ENCODE measurements at regions not wholly inside any gene's neighbourhood (a gene's known extent, or its start where the extent isn't known, plus 50 kb on each side); places are given as distances from the start of the nearest gene placed in this dataset.

DNA sequence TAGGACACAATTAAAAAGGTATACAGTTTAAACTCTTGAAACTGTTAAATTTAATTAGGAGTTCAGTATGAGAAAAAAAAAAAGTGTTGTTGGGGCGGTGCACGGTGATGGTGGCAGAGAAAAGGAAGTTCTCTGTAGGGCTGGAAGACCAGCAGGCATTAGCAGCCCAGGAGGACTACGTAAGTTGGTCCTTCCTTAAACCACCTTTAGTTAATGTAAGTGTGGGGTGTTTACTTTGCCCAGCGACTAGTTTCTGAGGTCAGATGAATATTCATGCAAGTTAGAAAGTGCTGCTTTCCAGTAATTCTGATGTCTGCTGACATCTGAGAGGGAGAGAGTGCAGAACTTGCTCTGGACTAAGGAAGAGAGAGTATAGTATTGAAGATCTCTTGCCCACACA, 54.9 kb downstream of the NKX2-1 start:
- DNase-seq (ENCODE audit: low read depth), result no peak

DNA sequence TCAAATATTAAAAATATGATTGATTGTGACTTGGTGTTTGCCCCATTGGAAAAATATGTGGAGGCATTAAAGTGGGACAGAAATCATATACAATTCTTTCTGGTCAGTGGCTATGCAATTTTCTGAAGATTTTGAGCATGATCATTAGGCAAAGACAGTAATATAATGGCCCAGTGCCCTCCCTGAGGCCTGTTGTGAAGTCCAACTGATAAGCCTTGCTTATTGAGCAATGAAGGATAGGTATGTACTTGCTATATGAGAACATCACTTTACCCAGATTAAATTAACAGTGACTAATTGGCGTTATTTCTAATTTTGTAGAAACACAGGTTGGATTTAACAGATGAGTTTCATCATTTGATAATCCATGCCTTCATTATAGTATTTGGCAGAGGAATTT, 57.1 kb downstream of the NKX2-1 start:
- DNase-seq (ENCODE audit: low read depth), result no peak

DNA sequence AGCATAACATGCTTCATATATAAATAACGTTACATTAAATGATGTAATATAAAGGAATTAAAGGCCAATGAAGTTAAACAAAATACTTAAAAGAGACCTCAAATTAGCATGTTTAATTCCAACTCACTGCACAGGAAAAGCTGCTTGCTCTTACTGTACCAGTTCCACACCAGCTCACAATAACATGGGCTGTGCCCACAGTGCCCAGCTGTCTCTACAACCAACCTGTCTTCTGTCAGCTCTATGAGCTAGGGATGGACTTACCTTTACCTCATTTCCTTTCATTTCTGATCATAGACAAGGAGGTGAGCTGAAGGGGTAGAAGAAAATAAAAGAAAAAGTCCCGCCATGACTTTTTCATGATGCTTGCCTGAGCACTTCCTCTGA, 64.8 kb downstream of the NKX2-1 start:
- DNase-seq (ENCODE audit: low read depth), result no peak

DNA sequence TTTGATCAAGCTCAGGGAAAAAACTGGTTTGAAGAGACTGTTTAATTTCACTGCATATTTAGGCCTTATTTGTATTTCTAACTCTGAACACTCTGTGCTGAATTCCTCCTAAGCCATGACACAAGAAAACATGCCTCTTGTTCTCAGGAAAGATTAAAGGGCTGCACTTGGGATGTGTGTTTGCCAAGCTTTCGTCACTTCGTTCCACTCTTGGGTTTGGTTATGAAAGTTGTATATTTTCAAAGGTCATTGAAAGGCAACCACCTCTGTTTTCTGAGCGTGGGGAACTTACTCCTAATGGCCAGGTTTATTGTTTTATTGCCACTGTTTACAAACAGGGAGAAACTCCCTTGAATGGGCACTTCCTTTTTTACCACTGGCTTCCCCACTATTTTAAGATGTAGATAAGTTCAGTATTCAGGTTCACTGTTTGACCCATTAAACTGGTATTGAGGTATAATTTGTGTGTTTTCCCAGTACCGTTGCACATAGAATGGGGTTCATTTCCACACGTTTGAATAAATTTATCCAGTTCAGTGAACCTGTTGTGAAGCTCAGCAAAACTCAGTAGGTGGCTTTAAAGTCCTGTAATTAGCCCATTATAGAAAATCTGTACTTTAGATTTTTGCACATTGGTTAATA, 65.3 kb downstream of the NKX2-1 start:
- no peak for DNase-seq (ENCODE audit: low read depth)

DNA sequence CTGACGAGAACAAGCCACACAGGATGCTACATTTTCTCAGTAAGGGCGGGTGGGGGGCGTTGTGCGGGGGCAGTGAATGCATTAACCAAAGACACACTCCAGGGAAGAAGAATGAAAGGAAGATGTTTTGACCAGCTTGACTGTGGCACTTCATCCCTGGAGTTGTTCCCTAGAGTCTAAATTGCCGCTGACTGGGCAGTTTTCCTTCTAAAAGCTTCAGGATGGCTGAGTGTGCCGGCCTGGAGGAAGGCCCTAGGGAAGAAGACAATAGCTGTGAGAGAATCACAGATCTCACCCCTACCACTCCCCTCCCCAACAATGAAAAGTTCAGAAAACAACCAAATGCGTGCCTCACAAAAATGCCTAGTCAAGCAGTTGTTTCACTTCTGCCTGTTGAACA, 67.2 kb downstream of the NKX2-1 start:
- no peak for DNase-seq (ENCODE audit: low read depth)

DNA sequence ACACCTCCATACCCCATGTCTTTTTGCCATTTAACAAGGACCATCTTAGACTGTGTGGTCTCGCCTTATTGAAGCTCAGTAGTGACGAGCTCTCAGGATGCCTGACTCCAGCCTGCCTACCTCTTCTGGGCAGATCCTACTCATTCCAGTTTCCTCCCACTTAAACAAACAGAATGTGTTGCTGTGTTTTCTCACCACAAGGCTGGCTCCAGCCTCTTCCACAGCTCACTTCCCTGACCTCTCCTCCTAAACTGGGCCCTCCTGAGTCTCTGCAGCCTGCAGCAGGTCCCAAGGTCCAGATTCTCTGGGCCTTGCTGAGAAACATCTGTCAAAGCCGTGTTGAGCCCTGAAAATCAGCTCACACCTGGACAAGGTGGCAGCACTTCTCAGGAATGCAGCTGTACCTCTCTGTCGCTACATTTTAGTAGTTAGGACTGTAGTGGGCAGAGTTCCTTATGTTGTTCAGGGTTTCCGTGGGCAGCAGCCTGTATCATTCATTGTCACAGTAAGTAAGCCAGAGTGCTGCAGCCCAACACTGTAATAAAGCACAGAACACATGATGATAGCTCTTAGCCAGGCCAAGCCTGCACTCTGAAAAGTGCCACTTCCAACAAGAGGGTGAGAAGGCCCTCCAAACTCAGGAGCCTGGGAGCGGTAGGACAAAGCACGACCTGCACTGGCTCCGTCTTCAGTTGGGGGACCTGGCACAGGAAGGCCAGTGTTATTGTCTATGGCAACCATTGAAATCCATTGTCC, 68.5 kb downstream of the NKX2-1 start:
- no peak for DNase-seq (ENCODE audit: low read depth)

DNA sequence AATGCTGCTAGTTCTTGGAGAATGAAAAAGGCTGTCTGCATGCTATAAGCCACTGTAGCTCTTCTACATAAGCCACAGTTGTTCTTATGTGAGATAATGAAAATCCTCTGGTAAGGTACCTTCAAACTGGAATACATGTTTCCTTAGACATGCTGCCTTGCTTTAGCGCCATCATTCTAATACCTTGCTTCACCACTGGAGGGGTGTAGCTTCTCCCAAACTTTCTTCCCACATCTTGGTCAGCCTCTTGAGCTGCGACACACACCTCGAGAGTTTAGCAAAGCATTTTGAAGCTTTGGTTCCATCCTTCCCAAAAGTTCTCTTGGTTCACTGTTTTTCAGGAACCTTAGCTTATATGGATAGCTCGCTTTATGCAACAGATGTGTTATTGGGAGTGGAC, 69.5 kb downstream of the NKX2-1 start:
- DNase-seq (ENCODE audit: low read depth), result no peak

DNA sequence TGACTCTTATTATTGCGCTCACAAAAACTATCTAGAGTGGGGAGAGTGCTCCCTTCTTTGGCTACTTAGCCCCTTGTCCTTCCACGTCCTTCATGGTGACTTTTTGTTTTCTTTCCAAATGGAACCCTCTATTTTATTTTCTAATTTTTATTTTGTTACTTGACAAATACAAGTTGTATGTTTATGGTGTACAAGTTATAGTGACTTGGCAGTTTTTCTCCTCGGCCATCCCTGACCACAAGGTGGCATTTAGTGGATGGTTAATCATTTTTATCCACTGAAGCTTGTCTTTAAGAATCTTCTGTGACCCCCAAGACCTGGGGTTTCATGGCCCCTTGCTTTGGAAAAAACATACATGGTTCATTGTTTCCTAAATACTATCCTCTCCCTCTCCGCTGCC, 70.1 kb downstream of the NKX2-1 start:
- no peak for DNase-seq (ENCODE audit: low read depth)

DNA sequence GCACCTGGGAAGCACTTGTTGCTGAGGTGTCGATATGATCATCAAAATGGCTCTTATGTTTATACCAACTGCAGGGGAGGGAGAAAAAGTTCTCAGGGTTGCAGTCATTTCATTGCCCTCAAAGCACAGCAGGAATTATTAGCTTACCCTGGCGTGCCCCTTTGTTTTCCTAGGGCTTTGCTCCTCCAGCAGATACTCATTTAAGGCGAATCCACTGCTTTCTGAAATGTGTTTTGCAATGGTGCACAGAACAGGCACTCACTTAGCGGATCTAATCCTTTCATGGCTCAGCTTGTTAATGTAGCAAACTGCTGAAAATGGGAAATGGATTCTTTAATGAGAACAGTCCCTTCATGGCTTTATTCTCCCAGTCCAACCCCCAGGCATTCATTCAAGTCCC, 76.7 kb downstream of the NKX2-1 start:
- no peak for DNase-seq (ENCODE audit: low read depth)

DNA sequence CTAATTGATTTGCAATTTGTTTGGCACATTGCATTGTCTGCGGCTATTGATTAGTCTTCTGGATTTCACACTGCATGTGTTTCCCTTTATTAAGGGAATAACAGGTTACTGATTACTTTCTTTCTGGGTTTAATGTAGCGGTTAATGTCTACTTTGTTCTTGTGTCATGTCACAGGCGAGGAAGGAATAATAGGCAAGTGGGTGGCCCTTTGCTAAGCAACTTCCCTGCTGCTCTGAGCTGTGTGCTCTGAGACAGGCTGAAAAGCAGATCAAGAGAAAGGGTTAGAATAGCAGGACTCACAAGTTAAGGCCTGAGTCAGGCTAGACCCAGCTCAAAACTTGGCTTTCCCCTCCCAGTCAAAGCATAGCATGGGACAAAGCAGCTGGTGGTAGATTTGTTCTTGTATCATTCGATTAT, 77.2 kb downstream of the NKX2-1 start:
- DNase-seq (ENCODE audit: low read depth), result no peak

DNA sequence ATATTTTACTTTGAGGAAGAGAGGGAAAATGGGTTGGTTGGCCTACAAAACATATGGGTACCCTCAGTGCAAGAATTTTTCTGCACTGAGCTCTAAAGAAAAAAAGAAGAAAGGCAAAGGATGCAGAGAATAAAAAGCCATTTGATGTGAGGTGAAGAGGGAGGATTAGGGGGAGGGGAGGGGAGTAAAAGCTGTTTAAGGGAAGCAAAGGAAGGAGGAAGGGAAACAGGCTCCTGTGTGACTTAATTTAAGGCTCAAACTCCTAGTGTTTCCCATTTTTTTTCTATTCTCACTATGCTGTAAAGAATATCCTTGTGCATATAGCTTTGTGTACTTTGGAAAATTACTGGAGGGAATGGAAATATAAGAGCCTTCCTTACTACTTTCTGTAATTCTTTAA, 78.7 kb downstream of the NKX2-1 start:
- DNase-seq (ENCODE audit: low read depth), result no peak

DNA sequence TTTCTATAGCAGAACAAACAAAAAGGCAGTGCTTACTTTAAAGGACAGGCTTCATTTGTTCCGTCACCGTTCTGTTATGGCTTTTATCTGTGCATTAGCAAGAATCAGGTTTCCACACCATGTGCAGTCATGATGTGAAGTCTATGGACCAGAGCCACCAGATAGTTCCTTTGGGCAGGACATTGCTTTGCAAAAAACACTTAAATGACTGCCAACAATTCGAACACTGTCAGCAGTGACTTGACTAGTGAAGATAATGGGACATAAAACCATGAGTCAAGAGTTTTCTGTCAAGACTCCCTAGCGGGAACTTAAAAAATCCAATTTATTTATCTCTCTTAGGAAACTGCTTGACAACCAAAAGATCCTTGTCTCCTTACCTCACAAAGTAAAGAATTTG, 80.3 kb downstream of the NKX2-1 start:
- DNase-seq (ENCODE audit: low read depth), result no peak

DNA sequence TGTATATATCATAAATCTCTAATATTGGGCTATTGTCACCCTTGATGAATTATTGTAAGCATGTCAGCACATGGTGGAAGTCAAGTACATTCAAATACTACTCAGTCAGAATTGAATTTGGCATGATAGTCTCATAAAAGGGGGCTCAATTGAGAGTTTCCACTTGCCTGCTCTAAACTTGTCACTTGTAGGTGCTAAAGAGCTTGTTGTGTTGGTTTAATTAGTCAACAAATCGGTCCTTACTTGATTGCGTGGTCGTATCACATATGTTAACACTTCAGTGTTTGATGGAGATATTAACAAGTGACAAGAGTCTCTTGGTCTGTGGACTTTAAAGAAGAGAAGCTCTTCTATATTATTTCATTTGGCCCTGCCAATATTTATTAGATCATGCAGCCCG, 81.1 kb downstream of the NKX2-1 start:
- no peak for DNase-seq (ENCODE audit: low read depth)

DNA sequence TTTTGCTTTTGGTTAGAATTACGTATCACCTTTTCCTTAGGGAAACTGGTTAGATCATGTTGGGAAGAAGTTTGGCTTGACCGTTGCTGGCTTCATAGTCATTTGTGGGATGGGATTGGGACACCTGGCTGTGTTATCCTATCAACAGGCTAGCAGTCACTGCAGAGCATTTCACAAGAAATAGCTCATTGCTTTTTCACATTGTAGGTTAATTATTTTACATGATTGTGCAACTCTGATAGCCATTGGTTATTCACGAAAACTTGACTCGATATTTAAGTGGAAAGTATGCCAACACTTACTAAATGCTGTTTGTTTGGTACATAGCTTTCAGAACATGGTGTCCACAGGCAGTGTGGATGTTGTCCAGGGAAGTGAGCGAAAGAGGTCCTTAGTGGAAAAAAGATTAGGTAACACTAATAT, 89.4 kb downstream of the NKX2-1 start:
- no peak for DNase-seq (ENCODE audit: low read depth)

DNA sequence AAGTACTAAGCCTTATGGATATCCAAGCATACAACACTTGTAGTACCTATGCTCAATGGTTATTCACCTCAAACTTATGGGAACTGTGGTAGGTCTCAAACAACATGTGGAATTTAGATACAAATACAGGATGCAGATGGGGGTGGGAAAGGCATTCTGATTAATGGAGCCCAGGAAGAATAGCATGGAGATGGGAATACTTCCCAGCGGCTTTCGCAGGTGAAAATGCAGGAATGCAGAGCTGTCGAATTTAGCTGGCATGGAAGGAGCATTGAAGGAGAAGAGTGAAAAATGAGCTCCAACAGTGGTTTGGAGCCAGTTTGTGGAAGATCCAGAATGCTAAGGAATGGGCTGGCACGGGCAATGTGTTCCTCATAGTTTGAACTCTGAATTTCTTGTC, 89.9 kb downstream of the NKX2-1 start:
- DNase-seq (ENCODE audit: low read depth), result no peak

DNA sequence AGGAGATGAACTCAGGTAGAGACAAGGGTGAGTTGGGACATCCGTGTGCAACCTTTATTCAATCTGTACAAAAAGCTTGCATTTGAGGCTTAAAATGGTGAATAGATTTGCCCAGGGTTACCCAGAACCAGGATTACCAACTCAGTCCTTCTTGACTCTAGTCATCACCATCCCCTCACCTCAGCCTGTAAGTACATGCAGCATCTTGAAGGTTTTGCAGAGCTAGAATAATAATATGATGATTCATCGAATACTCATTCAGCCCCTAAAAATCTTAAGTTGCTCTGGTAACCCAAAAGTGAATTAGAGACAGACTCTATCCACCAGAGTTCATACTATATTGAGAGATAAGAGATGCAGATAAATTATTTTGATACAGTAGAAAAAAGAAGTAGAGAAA, 90.3 kb downstream of the NKX2-1 start:
- DNase-seq (ENCODE audit: low read depth), result no peak

DNA sequence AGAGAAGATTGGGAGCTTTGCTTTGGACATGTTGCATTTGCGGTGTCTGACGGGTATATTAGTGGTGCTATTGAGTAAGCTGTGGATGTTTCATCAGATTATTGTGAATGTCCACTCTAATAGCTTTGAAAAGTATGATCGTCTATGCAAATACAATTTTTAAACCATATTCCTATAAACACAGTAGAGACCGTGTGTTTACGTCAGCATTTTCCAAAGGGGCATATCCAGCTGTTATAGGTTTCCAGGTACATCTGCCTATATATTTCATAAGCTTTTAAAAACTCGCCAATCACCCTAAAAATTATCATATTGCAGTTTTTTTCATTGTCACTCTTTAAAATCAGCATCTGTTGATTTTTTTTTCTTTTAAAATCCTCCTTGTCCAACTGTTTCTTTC, 91.7 kb downstream of the NKX2-1 start:
- DNase-seq (ENCODE audit: low read depth), result no peak

DNA sequence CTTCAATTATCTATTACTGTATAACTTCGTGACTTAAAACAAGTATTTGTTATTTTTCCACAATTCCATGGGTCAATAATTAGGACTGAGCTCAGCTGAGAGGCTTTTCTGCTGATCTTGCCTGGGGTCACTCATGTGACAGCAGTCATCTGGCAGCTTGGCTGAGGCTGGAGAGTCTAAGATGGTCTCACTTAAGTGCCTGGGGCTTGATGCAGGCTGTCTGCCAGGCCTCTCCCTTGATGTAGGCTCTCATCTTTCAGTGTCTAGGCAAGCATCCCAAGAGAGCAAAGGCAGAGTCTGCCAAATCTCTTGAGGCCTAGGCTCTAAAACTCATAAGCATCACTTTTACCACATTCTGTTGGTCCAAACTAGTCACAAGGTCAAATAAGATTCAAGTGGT, 93.2 kb downstream of the NKX2-1 start:
- no peak for DNase-seq (ENCODE audit: low read depth)

DNA sequence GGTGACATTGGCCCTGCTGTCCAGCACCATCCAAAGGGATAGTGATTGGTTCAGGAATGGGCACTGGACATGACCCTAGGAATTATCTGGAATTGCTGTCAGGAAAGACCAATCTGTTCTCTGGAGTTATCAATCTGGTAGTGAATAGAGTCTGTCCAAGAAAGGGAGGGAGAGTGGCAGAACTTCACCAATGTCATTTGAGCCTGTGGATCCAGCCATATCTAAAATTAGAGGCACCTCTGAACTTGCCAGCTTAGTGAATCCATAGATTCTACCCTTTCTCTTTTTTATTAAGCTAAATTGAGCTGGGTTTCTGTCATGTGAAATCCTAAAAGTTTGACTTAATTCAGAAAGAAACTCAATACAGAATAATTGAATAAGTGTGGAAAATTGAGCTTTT, 93.9 kb downstream of the NKX2-1 start:
- DNase-seq (ENCODE audit: low read depth), result no peak

DNA sequence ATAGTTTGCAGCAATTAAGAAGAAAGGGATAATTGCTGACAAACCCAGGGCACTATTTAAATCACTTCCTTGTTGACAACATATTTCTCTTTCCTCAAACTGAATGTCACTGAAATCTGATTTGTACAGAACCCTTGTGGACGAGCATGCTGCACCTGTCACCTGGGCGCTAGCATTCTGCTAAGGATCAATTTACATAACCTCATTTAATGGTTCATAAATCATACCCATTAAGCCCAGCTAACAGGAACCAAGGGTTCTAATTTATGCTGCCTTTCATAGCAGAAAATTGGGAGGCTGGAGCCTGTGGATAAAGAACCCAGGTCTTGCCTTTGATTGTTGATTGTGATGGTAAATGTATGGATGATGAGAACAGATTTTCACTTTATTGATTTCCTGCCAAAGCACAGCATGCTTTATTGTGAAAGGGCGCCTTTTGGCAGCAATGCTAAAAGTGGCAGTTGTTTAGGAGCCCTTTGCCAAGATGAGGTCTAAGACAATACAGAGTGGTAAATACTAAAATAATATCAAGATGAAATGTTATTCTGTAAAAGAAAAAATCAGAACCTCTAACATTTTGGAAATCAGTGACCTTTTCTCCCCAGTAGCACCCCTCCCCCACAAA, 95.4 kb downstream of the NKX2-1 start:
- no peak for DNase-seq (ENCODE audit: low read depth)

DNA sequence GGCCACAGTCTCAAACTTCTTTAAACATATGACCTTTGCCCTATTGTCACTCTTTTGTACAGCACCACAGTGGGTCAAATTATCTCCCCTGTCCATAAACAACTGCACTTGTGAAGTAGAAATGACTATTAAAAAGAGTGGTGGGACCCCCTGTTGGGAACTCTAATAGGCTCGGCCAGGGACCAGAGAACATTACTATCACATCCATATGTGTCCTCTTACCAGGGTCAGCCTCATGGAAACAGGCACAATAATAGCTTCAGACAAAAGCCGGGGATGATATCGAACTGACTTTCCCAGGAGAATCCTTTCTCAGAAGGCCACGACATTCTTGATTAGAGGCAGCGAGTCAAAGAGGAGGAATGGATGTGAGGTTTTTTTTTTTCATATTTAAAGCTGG, 96.6 kb downstream of the NKX2-1 start:
- DNase-seq (ENCODE audit: low read depth), result no peak

DNA sequence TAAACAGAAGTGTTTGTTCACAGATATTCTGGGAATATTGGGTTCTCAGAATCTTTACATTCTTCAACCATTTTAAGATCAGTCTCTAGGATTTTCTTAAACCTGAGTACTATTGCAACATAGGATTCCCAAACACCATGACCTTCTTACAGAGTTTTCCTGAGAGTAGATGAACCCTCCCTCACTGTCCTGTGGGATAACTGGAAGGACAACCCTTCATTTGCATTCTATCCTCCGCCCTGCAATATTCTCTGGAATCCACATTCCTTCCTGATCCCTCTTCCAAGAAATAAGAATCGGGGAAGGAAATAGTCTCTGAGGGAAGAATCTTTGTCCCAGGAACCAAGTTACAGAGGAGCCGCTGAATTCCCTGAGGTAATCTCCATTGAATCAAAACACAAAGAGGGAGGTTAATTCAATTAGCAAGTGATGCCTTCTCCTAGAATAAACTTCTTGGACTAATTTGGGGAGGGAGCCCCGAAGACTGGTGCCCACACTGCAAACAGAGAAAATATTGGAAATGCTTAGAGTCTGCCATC, 99.8 kb upstream of the MBIP start:
- no peak for DNase-seq (ENCODE audit: low read depth)

DNA sequence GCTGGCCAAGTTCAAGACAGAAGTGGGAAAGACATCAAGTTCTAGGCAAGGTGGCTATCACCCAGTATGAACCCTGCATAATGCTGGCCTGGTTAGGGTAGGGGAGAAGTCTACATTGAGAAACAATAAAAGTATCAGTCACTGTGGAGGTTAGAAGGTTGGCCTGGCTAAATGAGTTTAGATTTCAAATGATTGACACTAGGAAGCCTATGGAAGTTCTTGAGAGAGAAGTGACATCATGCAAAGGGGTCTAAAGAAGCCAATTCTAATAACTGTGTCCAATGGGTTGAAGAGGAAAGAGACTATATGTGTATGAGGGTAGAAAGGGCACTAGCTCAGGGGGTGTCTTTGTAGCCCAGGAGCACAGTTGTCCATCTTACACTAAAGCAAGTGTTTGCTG, 98.5 kb upstream of the MBIP start:
- no peak for DNase-seq (ENCODE audit: low read depth)
